HG03439 (cell line): ENCODE measurements at regions not wholly inside any gene's neighbourhood (a gene's known extent, or its start where the extent isn't known, plus 50 kb on each side); places are given as distances from the start of the nearest gene placed in this dataset.

Experiments
- ATAC-seq: cut with Tn5 transposase; IDR thresholded peaks from one replicate; pipeline ENCODE4 v1.9.1; 2021; ENCODE audit warnings: mild to moderate bottlenecking, moderate library complexity; ENCODE audit not compliant: unreplicated experiment

DNA sequence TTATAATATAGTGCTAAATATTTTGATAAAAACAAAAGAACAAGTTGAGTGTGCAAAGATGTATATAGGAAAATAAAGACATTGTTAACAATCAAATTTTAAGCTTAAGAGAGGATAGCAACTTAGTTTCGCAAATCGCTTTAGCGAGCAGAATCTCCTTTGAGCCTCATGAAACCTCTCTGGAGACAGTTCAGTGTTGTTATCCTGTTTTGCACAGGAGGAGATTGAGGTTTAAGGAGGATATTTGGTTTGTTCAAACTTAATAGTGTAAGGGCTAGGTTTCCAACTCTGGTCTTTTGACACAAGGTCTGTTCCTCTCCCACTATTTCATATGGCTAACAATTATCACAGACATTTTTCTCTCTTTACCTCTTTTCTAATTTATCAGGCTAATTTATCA is 1848.5 kb upstream of the TENM3 start:
- ATAC-seq, result no peak

DNA sequence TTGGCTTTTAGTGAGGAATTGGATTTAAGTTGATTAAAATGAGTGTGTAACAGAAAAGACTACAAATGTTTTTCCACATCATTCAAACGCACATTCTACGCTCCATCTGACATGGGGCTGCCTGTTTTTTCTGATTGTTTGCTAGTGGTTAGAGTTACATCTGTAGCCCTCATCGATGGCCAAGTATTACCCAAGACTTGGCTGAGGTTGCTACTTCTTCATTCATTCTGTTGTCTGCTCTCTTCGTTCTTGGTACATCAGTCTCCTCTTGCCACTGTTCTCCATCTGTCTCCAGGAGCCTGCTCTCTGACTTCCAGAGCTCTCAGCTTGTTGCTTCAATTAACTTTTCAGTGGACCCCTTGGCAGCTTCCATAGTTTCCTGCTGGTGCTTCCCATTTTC is 1844.6 kb upstream of the TENM3 start:
- no peak for ATAC-seq

DNA sequence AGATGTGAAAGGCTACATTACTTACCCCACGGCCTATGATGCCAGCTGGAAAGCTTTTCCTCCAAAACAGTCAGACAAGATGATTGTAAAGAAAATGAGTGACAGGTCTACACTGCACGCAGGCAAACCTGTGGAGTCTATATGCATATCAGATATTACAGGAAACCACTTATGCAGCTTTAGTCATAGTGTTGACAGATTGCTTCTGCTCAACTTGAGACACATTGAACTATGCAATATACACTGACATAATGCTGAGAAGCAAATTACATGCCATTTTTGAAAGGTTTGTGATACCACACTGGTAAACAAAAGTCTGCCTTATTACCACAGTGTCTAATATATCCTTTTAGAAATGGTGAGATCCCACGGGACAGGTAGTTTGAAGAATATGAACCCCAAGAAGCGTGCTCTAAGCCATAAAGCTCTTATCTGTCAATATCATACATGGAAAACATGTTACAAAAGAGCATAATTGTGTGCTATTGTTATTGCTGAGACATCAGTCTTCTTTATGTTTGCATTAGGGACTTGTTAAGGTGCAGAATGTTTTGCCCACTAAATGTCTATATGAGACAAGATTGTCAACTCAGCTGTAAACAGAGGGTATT is 1835.8 kb upstream of the TENM3 start:
- no peak for ATAC-seq

DNA sequence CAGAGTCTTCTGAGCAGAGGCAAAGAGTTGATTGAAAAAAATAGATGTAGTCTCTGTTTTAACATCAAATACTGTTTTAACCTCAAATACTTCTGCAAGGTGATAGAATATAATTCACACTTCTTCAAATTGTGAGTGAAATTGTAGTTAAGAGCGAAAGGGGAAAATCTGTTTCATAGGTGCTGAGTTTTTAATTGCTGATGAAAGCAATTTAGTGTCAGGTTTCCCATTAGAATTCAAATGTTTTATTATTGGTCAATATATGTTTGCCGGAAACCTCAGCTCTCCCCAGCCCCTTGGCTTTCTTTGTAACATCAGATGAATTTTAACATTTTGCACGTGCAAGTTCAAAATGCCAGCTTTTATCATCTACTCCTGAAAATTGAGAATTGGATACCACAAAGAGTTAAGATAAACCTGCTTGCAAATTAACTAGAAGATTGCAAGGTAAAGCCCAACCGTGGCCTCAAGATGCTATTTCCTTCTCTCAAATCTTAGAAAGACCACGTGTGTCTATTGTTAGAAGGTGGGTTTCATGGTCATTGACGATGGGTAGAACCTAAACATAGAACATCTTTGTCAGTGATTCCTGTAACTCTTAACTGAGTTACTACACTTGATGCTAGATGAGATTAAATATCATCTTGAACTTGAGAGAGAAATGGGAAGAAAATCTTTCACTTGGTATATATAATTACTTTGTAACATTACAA is 1824.2 kb upstream of the TENM3 start:
- ATAC-seq, result no peak

DNA sequence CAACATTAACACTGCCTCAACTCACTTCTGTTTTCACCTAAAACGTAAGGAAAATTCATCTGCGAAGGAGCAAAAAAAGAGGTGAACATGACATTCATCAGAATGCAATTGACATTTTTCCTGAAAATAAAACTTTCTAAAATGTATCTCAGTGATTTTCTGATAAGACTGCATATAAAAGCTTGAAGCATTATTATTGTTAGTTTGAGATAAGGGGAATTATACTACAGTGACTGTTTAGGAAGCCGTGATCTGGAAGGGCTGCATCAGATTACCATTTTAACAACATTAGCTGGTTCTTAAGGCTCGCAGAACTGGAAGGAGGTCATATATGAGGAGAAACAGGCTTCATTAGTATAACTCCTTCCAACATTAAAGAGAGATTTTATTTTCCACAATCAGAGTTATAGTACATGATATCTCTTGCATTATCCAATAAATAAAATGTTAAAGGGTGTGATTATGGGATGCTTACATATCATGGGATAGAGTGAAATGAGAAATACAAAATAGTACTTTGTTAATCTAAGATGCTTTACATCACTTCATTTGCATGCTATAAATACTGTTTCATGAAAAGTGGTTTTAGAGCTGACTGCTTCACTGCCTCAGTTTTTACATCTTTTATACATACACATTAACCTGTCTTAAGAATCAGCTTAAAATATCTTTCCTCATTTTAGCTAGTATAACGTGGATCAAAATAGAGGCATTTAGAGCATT is 1820.1 kb upstream of the TENM3 start:
- no peak for ATAC-seq

DNA sequence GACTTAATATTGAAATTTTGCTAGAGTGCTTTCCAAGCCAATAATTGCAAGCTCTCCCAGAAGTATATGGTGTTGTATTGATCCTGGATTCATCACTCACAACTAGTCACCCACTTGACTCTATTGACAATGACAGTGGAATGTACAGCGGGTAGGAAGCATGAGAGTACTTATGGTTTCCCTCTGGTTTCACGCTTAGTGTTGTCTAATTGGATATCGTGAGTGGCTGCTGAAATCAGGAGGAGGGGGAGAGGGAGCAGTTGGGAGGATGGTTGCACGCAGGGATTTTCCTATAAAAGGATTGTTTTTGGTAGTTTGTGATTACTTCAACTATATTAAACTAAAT is 1819.5 kb upstream of the TENM3 start:
- no peak for ATAC-seq

DNA sequence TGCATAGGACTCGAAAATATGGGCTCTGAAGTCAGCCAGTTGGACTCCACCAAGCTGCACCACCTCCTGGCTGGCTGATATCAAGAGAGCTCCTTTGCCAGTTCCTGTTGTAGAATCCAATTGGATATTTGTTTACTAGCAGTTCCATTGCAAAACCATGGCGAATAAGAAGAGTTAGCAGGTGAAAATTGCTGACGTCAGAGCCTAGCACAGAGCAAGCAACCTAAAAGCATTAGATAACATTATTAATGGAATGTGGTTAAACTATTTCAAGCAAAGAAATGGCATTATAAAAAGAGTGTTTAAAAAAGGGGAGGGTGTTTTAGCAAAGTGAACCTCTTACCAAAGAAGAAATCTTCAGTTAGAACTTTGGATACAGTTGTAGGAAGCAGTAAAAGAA is 1816.3 kb upstream of the TENM3 start:
- no peak for ATAC-seq

DNA sequence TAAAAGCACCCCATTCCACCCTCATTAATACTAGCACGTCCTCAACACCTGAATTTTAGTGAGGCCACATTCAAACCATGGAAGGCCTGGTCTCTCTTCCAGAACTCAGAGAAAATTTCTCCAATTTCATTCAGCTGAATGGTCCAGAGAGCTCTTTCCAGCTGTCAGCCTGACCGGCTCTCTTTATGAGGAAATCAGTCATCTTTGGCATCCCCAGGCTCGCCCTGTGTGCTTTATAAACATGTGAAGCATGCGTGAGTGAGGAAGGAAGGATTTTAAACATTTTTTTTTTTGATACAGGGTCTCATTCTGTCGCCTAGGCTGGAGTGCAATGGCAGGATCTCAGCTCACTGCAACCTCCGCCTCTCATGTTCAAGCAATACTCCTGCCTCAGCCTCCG is 1812.9 kb upstream of the TENM3 start:
- no peak for ATAC-seq

DNA sequence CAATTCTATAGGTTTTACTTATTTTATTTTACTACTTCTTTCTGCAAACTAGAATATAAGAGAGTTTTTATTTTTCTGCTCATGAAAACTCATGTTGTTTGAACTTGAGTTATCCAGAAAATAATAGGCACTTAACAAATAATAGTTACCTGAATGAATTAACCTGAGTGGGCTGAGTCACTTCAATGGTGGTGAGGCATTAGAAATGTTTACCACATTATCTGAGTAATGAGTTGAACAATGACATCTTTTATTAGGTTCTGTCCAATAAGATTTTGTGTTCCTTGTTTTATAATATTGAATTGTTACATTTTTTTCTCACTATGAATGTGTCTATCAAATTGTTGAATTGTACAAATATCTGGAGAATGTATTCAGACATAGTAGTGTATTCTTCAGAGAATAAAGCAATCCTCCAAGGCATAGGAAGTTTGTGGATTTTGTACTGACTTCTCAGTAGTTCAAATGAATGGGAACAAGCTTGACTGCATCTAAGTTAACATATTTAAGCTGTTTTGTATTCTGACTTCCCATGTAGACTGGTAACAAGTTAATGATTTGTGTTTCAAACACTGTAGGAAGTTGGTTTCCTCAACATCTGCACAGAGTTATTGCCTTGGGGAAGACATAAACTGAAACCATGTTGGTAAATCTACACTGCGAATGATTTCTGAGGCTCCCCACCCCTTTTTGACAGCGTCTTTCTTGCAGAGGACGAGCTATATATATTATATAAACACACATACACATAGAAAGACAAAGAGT is 1808.9 kb upstream of the TENM3 start:
- no peak for ATAC-seq

DNA sequence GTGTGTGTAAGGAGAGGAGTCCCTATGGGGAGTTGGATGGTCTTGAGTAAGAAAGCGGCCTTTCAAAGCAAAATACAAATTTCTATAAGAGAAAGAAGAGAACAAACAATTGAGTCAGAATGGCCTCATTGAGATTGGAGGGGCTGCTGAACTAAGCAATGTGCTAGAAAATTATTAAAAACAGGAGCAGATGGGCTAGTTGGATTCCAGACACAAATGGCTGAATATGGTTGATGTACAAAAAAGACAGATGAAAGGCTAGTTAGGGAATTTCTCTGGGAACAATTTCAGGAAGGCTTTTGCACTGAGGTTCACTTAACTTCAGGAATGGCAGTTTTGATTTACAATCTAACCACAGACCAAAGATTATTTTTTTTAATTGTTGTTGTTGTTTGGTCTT is 1806.8 kb upstream of the TENM3 start:
- no peak for ATAC-seq

DNA sequence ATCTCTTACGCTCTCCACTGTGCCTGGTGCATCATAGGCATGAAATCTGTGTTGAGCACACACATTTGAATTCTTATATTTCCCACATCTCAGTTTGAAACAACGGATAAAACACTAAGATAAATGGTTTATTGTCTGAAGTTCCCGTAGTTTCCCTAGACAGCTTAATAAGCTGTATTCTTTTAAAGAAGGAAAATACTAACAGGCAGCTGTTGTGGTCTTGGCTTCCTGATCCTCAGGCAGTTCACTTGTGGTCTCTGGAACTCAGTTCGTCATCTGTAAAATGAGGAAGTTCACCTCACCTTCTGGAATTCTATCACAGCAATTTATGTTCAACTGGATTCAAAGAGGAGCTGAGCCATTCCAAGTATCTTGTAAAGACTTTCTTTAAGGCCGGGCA is 1805.6 kb upstream of the TENM3 start:
- ATAC-seq, result no peak

DNA sequence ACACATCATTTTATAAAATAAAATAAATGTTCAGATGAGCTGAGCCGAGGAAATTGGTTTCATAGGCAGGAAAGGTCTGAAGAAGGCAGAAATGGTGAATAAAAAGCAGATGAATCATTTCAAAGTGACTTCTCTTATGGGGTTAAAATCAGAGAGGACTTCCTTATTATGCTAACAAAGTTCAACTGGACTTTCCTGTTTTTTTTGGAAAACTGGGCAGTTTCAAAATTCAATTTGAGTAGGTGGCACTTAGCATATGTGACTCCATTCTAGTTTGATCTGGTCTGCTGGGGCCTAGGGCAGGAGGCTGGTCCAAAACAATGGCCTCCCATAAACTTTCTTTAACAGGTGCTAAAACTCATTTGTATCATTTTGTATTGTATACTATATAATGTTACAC is 1794.9 kb upstream of the TENM3 start:
- ATAC-seq, result no peak

DNA sequence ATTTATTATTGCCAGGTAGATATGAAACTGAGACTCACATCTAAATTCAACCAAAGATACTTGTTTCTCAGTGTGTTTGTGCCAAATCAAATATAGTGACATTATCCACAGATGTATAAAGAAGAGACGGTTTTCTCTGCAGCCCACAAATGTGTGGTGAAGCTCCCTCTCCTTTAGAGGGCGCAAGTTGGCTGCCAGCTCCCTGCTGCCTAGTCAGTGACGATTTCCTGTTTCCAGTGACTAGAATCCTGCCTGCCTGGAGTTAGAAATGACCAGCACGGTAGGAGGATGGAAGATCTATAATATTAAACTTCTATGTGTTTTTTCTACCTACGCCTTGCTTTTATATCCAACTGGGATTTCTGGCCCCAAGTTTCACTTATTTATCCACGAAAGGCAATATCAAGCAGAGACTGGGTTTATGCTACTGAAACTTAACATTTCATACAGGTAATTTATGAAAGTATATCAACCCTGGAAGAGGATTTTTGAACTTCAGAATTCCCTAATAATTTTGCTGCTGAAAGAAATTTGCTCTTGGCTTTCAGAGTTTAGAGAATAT is 1793.7 kb upstream of the TENM3 start:
- ATAC-seq, result no peak

DNA sequence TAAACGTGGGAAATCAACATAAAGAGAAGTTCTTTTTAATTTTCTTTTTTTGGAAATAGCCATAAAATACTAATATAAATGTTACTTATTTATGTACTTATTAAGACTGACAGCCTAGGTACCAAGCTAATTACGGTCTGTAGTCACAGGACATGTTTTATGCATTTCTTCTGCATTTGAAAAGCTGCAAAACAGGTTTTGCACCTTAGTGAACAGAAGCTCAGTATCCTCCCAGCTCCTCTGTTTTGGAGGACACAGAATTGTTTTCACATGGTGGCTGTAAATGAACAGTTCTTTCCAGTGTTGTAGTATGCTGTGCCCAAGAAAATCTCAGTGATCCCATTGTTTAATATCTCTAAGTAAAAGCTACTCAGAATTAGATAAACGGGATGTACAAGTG is 1788.0 kb upstream of the TENM3 start:
- ATAC-seq, result no peak

DNA sequence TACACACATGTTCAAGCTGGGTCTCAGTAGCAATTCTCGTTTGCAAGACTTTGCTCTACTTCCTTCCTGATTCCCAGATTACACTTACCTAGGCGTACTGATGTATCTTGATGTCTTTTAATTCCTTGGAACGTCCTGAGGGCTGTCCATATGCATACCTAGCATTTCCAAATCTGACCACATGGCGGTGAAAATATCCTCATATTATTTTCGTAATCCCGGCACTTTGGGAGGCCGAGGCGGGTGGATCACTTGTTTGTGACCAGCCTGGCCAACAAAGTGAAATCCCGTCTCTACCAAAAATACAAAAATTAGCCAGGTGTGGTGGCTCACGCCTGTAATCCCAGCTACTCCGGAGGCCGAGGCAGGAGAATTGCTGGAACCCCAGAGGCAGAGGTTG is 1786.3 kb upstream of the TENM3 start:
- no peak for ATAC-seq

DNA sequence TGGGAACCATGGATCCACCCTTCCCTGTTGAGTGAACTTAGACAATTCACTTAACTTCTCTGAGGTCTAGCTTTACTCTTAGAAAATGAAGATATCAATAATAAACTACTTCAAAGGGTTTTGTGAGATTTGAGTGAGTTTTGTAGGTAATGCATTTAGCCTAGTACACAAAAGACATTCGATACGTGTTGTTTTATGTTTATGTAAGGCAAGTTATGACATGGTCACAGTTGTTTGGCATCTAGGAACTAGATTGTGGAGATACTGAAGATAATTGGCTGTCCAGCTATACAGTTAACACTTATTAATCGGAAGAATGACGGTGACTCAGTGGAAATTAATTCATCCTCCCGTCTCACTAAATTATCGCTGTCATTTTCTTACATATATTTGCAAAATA is 1781.1 kb upstream of the TENM3 start:
- no peak for ATAC-seq

DNA sequence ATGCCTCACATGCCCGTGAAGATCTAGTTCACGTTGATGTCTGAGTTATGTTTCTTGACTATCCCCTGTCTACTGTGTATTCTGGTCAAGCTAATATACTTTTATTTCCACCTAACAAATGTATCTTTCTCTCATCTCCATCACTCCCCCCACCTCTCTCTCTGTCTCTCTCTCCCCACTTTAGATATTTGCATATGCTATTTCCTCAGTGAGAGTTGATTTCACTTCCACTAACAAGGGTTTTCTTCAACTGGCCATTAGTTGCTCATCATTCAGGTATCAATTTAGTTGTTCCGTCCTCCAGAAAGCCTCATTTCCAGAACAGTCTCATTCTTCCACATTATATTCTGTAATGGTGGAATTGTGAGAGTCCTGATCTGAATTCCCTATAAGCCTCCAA is 1777.8 kb upstream of the TENM3 start:
- ATAC-seq, result no peak

DNA sequence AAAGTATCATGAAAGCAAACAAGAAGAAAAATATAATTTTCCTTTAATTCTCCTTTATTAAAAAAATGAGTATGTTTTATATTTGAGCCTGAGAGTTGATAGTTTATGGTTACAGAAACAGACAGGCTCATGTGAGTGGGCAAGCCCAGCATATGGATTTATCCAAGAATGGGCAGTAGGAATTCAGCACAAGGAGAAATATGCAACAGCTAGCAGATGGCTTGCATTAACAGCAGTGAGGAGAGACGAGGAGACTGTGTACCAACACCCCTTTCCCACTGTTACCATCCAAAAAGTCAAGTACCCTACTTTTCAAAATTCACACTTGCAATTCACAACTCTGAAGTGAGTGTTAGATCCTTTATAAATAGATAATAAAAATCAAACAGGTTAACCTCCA is 1760.2 kb upstream of the TENM3 start:
- no peak for ATAC-seq

DNA sequence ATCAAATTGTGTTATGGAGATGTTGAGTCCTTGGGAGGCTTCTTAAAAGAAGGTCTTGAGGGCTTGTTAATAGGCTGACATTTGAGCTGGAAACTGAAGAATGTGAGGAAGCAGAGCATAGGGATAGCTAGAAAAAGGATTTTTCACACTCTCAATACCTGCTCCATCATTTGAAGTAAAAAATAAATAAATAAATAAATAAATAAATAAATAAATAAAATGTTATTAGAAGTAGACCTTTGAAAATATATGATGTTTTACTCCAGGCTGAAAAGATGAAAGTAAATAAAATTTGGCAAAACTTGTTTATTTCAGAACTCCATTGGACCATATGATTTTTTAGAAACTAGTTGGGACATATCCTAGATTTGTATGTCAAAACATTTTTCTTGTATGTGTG is 1757.8 kb upstream of the TENM3 start:
- no peak for ATAC-seq

DNA sequence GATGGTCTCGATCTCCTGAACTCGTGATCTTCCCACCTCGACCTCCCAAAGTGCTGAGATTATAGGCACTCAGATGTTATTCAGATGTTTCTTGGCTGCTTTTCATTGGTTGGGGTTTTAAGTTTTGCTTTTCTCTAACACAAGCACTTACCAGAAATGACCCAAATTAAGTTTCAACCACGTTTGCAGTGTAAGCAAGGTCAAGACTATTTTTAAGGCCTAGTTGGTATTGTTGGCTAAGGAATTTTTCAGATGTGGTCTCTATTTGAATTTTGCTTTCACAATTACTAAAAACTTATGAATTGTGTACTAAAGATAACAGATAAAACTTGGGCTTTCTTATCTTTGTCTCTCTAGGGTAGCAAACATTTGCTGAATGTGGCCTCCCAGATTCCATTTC is 1756.9 kb upstream of the TENM3 start:
- no peak for ATAC-seq

DNA sequence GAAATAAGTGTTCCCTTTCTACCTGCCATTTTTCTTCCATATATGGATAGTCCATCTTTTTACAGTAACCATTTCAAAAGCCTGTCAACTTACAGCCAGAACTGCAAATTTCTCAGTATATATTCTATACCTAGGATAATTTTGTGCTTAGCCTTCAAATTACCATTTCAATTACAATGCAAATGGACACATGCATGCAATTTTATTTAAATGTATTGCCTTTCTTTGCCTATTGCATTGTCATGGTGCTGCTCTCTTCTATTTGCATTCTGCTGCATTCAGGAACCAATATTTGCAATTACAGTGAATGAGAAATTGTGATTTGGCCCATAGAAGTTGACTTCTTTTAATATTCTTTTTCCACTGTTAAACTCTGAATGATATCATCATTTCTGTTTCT is 1753.4 kb upstream of the TENM3 start:
- ATAC-seq, result no peak
